Vagina (tissue), 2 donors: ENCODE measurements at regions not wholly inside any gene's neighbourhood (a gene's known extent, or its start where the extent isn't known, plus 50 kb on each side); places are given as distances from the start of the nearest gene placed in this dataset.

ENCODE experiments used
- DNase-seq, 2 donors: peaks; one replicate each; pipeline ENCODE4 v3.0.0-alpha.2; 2017; ENCODE audit errors: extremely low spot score in 2 of 2
- H3K27ac ChIP-seq: fragments of 200-600 bp; sonication (generic); one replicate; pipeline ENCODE4 v1.5.1; 2019
- H3K27me3 ChIP-seq: fragments of 200-600 bp; sonication (generic); one replicate; pipeline ENCODE4 v1.5.1; 2019
- H3K36me3 ChIP-seq, 2 donors: fragments of 200-600 bp; sonication (generic); one replicate each; pipeline ENCODE4 v1.5.1; 2017 to 2019
- H3K4me1 ChIP-seq: fragments of 200-600 bp; sonication (generic); one replicate; pipeline ENCODE4 v1.5.1; 2019
- H3K4me3 ChIP-seq, 2 donors: fragments of 200-600 bp; sonication (generic); 1 replicate in 1 of 2; 2 replicates in 1 of 2; pipeline ENCODE4 v1.5.1; 2016 to 2019
- H3K9me3 ChIP-seq: fragments of 200-600 bp; sonication (generic); one replicate; pipeline ENCODE4 v1.5.1; 2019
- CTCF ChIP-seq, 3 experiments: fragments of 450-650 bp in 2 of 3; fragments of 200-600 bp in 1 of 3; sonication (generic) in 1 of 3; IDR thresholded peaks; one replicate each; pipeline ENCODE4 v1.5.1; 2017 to 2019; ENCODE audit warnings: antibody characterized with exemption in 3 of 3, mild to moderate bottlenecking in 2 of 3, moderate library complexity in 2 of 3
- POLR2A ChIP-seq, 2 donors: fragments of 450-650 bp; IDR thresholded peaks; one replicate each; pipeline ENCODE4 v1.6.1; 2017; ENCODE audit warnings: antibody characterized with exemption in 2 of 2, mild to moderate bottlenecking in 2 of 2, moderate library complexity in 2 of 2
- POLR2AphosphoS5 ChIP-seq, 2 donors: sonication (generic); formaldehyde crosslinking; IDR thresholded peaks; one replicate each; pipeline ENCODE4 v1.9.0; 2017; ENCODE audit warnings: antibody characterized with exemption in 2 of 2, mild to moderate bottlenecking in 2 of 2, low read depth in 1 of 2; ENCODE audit not compliant: insufficient read depth in 1 of 2
- intact Hi-C: fragments of 100-400 bp; cut with DNase I; formaldehyde crosslinking; loops from one replicate; pipeline ENCODE4 v1.15.1; 2023

GRCh38 chr1:64335636-64336035 is 132.2 kb downstream of the UBE2U start:
- no peaks in the 10 kb centered on the region for H3K27me3 ChIP-seq
- no peak overlapping the region for H3K27ac ChIP-seq
- intact Hi-C loops: no loop called here
- no peak for TF ChIP-seq POLR2A (IDR thresholded peaks at IDR 0.05)
- no peaks in the 10 kb centered on the region for H3K9me3 ChIP-seq
- no peaks in the 10 kb centered on the region for H3K36me3 ChIP-seq
- no peak for DNase-seq
- no peaks in the 10 kb centered on the region for H3K4me1 ChIP-seq
- H3K4me3 ChIP-seq: no peak overlapping the region

DNA sequence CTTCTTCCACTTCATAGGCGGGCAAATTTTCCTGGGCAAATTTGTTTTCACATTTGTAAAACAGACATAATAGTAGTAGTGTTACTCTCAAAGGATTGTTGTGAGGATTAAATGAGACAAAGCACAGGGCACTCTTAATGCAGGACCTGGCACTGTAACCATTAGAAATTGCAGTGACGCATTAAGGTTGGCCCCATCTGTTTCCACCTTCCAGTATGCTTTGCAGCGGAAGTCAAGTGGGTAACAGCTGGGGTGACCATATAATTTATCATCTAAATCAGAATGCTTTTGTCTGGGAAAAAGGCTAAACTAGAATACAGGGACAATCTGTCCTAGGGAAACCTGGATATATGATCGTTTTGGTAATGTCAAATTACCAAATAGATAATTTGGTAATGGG is 132.5 kb upstream of the CACHD1 start:
- Histone ChIP-seq H3K4me3 (no peak overlapping the region), H3K9me3 (no peaks in the 10 kb centered on the region), H3K27ac (no peak overlapping the region), H3K4me1 (no peaks in the 10 kb centered on the region), H3K27me3 (no peaks in the 10 kb centered on the region), H3K36me3 (no peaks in the 10 kb centered on the region)
- TF ChIP-seq POLR2AphosphoS5 (IDR thresholded peaks at IDR 0.05; ENCODE audit: insufficient read depth in 1 of 2, low read depth in 1 of 2) (no peak), POLR2A (IDR thresholded peaks at IDR 0.05) (no peak), CTCF (IDR thresholded peaks at IDR 0.05) (no peak)
- no peak for DNase-seq
- intact Hi-C loops: no loop called here

GRCh38 chr1:64337926-64338325 is 132.0 kb upstream of the CACHD1 start:
- Histone ChIP-seq H3K4me1 (peaks cover under 1% of the 10 kb centered on the region), H3K36me3 (no peaks in the 10 kb centered on the region), H3K27ac (no peak overlapping the region), H3K9me3 (no peaks in the 10 kb centered on the region), H3K27me3 (no peaks in the 10 kb centered on the region), H3K4me3 (no peak overlapping the region)
- DNase-seq: no peak
- no peak for TF ChIP-seq POLR2AphosphoS5 (IDR thresholded peaks at IDR 0.05; ENCODE audit: insufficient read depth in 1 of 2, low read depth in 1 of 2)
- TF ChIP-seq POLR2A (IDR thresholded peaks at IDR 0.05): no peak
- TF ChIP-seq CTCF (IDR thresholded peaks at IDR 0.05): no peak
- intact Hi-C loops: no loop called here

DNA sequence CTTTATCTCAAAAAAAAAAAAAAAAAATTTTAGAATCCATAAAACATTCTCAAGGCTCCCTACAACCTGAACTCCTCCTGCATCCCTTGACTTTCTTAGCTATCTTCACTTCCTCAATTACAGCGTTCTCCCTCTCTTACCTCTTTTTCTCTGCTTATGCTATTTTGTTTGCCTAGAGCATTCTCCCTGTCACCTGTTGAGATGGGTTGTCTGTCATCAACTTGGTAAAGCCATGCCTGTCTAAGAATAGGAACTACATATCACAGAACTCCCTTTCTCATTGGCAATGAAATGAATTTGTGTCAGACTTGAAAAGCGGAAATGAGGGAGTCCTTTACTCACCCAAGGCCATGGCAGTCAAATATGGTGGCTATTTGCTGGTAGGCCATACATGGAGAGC is 129.6 kb upstream of the CACHD1 start:
- intact Hi-C loops: no loop called here
- DNase-seq: no peak
- Histone ChIP-seq H3K27ac (no peak overlapping the region), H3K9me3 (no peaks in the 10 kb centered on the region), H3K4me3 (no peak overlapping the region), H3K4me1 (peaks cover 11% of the 10 kb centered on the region), H3K27me3 (no peaks in the 10 kb centered on the region), H3K36me3 (no peaks in the 10 kb centered on the region)
- TF ChIP-seq CTCF (IDR thresholded peaks at IDR 0.05) (no peak), POLR2AphosphoS5 (IDR thresholded peaks at IDR 0.05; ENCODE audit: insufficient read depth in 1 of 2, low read depth in 1 of 2) (no peak), POLR2A (IDR thresholded peaks at IDR 0.05) (no peak)

DNA sequence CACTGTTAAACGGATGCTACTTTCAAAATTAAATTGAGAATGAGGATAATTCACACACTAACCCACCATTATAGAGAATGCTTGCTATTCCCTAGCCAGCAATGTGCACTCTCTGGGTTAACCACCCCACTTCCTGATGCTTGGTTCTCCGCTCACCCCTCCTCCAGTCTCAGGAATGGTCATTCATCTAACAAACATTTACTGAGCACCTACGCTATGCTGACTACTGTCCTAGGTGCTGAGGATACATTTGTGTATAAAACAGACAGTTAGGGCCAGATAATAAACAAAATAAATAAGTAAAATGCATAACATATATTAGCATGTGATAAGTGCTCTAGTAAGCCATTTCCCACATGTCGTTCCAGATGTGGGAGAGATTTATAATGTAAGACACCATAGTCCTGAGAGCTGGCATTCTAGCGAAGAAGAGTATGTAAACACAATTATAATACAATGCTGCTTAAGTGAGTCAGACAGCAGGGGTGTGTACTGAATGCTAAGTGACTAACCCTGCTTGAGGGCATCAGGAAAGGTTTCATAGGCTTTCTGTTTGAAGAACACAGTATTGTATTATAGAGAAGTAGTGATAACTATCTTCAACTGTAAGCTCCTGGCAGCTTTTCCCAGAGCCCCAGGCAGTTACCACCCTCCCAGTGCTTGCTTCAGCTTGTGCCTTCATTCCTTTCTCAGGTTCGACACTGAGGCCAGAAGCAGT is 126.7 kb upstream of the CACHD1 start:
- H3K9me3 ChIP-seq: no peaks in the 10 kb centered on the region
- TF ChIP-seq POLR2AphosphoS5 (IDR thresholded peaks at IDR 0.05; ENCODE audit: insufficient read depth in 1 of 2, low read depth in 1 of 2): peak in 1 of 2 donors; percentile 83
- no peak for TF ChIP-seq CTCF (IDR thresholded peaks at IDR 0.05)
- H3K4me3 ChIP-seq: no peak overlapping the region
- intact Hi-C loops: no loop called here
- H3K36me3 ChIP-seq: no peaks in the 10 kb centered on the region
- H3K27me3 ChIP-seq: no peaks in the 10 kb centered on the region
- no peak overlapping the region for H3K27ac ChIP-seq
- DNase-seq: no peak
- H3K4me1 ChIP-seq: peaks cover 11% of the 10 kb centered on the region
